HFF-Myc (cell line): ENCODE measurements at regions not wholly inside any gene's neighbourhood (a gene's known extent, or its start where the extent isn't known, plus 50 kb on each side); places are given as distances from the start of the nearest gene placed in this dataset.

Experiments used
- DNase-seq: peaks from one replicate; pipeline ENCODE4 v3.0.0-alpha.2; 2011; ENCODE audit warnings: low read depth; ENCODE audit errors: extremely low read depth
- H3K4me3 ChIP-seq: replicated peaks from 2 replicates; pipeline ENCODE4 v1.5.1; 2011; ENCODE audit warnings: low read depth, mild to moderate bottlenecking, control low read depth, low read length
- CTCF ChIP-seq: IDR thresholded peaks from 2 replicates; pipeline ENCODE4 v1.5.1; 2012; ENCODE audit warnings: mild to moderate bottlenecking, low read depth, low read length, control low read depth; ENCODE audit errors: missing control alignments

GRCh38 chr5:74296685-74297408 lies 343.7 kb downstream of the ENC1 start:
- TF ChIP-seq CTCF, result no peak
- no peak for DNase-seq
- no peak overlapping the region for H3K4me3 ChIP-seq

GRCh38 chr5:74295676-74296075 lies 344.9 kb downstream of the ENC1 start:
- TF ChIP-seq CTCF, result no peak
- DNase-seq, result no peak
- no peak overlapping the region for H3K4me3 ChIP-seq

- no peak overlapping the region for H3K4me3 ChIP-seq
- no peak for DNase-seq
- TF ChIP-seq CTCF, result no peak
Measured at GRCh38 chr5:74295141-74295540, 345.4 kb downstream of the ENC1 start.

GRCh38 chr5:74294231-74294705 lies 346.3 kb downstream of the ENC1 start:
- H3K4me3 ChIP-seq, result no peak overlapping the region
- DNase-seq, result no peak
- no peak for TF ChIP-seq CTCF

- no peak overlapping the region for H3K4me3 ChIP-seq
- no peak for DNase-seq
- TF ChIP-seq CTCF, result no peak
Measured at GRCh38 chr5:74293182-74293581, 347.3 kb downstream of the ENC1 start.

- no peak for TF ChIP-seq CTCF
- H3K4me3 ChIP-seq, result no peak overlapping the region
- no peak for DNase-seq
Measured at GRCh38 chr5:74290634-74291241, 349.8 kb downstream of the ENC1 start.
